CD4-positive, alpha-beta T cell treated with Interleukin-4 for 4 hours (primary cell): ENCODE measurements at regions not wholly inside any gene's neighbourhood (a gene's known extent, or its start where the extent isn't known, plus 50 kb on each side); places are given as distances from the start of the nearest gene placed in this dataset.

ENCODE experiments used
- DNase-seq: peaks from one replicate; pipeline ENCODE4 v3.0.0-alpha.2; 2020

DNA sequence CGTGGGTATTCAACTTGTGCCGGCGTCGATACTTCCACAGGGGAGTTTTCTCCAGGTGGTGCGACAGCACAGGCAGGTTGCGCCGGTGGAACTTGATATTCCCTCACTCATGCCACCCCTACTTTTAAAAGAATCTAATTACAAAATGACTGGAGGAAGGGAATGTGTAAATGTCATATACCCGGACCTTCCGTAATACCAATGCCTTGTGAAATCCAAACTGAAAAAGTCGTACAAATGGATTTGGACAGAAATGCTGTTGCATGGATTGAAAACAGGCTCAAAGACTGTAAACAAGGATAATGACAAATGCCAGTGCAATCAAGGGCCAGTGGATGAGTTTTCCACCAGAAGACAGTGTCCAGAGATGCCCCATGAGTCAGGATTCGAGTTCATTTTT, 235.3 kb upstream of the USP25 start:
- no peak for DNase-seq

GRCh38 chr21:15495965-15496364, 233.8 kb upstream of the USP25 start:
- DNase-seq = no peak

GRCh38 chr21:15496911-15497310, 232.9 kb upstream of the USP25 start:
- no peak for DNase-seq

GRCh38 chr21:15498455-15498854, 231.3 kb upstream of the USP25 start:
- no peak for DNase-seq

DNA sequence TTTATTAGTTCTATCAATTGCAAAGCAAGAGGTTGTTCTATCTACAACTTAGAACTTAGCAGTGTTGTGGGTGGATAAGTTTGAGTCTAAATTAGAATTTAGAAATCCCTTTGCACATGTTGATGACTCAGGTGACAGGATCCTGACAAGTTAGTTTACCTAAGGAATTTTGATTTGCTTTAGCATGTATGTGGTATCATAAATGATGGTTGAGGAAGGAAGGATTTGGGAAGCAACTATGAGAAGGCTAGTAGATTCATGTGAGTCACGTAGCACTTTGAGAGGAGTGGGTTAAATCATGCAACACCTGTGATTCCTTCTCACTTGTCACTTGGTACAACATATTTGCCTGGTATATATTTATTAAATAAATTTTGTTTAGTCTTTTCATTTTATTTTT, 223.7 kb upstream of the USP25 start:
- DNase-seq = no peak

GRCh38 chr21:15508554-15508953, 221.2 kb upstream of the USP25 start:
- peak; percentile 15 for DNase-seq

- peak; percentile 74 for DNase-seq
Measured at GRCh38 chr21:15514073-15514946, 215.5 kb upstream of the USP25 start.

DNA sequence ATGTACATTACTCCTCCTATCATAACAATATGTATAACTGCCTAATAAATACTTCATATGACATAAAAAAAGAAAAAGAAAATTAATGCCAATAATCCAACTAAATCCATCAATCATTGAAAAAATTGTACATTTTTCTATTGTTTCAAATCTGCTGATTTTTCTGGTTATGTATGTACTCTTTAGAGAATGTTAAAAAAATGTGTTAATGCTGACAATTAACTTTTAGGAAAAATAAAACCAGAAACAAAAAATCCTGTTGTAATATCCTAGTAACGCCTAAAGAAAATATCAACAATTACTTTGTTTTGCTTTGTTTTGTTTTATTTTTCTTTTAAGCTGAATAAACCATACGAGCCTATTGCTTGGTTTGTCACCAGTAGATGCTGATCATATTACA, 213.9 kb upstream of the USP25 start:
- no peak for DNase-seq

GRCh38 chr21:15517394-15517793, 212.4 kb upstream of the USP25 start:
- DNase-seq = no peak

DNA sequence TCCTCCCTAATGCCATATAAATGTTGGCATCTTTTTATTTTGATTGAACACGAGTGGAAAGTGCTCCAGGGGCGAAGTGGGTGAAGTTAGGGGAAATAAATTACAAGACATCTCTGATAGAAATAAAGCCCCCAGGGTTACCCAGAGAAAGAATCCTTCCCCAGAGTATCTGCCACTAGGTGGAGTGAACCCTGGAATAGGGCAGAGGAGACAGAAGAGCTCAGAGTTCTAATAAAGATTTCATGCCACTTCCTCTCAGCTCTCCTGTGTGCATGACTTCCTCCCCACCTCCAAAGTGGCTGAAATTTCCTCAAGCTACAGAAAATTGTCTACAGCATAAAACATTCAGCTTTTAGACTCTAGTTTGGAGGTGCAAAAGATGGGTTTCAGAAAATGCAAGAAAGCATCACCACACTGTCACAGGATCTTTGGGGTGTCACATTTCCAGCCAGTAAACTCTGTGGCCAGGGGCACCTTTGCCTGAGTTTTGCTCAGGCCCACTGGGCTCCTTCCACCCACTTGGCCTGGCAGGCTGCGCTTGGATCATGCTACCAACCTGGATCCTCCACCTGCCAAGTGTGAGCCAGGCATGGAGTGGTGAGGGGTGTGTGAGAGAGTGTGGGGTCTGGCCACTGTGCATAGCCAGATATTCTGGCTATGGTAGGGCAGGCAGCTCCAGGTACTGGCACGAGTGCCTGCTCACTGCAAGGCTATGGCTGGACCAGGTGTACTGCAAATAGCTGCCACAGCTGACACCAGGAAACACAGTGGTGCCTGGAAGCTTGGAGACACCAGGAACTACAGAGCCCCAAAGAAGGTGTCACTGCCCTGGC, 208.8 kb upstream of the USP25 start:
- DNase-seq = peak; percentile 5

GRCh38 chr21:15521644-15522001, 208.2 kb upstream of the USP25 start:
- DNase-seq = no peak

GRCh38 chr21:15522148-15522547, 207.6 kb upstream of the USP25 start:
- DNase-seq = no peak

GRCh38 chr21:15524855-15525254, 204.9 kb upstream of the USP25 start:
- no peak for DNase-seq

DNA sequence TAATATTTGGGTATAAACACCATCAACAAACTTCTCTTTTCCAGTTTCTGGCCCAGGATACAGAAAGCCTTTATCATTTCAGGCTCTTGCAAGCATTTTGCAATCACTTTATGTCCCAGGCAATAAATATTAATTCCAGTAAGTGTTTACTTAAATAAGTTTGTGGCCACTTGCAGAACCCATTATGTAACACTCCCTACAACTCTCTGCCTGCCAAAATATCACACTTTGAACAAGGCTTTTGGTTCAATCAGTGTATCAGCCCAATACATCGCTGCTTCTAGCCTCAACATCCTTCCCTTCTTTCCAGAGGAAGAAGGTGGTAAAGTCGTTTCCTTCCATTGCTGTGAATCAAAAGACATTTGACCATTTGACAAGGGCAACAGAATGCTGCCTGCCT, 203.0 kb upstream of the USP25 start:
- peak; percentile 1 for DNase-seq

DNA sequence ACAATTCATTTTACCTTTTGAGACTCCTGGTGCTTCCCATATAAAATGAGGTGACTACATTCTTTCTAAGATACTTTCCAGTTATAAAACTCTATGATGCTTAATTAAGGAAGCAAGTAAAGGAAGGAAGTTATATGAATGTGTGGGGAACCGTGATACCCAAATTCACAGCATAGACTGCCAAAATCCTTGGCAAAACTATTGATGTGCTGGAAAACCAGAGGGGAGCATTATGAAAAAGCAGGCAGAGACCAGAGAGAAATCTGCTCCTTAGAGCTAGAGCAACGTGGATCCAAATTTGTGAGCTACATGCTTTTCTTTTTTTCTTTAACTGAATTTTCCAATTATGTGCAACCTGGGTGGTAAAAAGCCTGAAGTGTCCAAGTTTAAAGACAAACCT, 201.4 kb upstream of the USP25 start:
- no peak for DNase-seq

DNA sequence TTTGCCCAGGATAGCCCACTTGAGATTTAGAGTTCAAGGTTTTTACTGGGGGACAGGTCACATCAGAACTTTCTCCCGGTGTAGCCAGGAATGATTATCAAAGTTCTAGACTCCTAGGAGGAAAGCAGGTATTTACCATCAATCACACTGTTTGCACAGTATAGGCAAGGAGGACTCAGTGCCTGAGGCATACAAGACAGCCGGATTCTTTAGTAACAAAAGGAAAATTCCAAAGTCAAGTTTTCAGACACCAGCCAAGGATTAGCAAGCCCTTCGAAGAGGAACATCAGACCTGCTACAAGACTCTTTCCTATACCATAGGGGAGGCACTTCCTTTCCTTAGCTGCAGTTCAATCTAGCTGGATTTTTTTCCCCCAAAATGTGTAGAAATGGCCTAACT, 197.8 kb upstream of the USP25 start:
- DNase-seq = no peak

- DNase-seq = no peak
Measured at GRCh38 chr21:15533618-15534017, 196.2 kb upstream of the USP25 start.

DNA sequence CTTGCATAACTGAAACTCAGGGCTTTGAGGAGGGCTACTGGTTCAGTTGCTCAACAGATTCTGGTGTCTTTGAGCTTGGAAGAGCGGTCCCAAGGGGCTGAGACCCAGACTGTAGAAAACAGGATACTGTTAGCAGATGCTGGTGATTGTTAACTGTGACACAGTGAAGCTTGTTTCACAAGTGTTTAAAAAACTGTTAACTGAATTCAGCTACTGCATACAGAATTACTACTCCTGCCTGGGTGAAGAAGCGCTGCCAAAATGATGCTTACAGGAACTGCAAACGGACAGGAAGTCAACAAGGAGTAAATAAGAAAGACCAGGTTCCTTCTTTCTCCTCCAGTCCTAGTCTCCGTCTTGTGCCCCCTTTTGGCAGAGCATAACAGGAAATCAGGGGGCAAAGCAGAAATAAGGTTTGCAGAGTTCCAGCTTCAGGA, 195.3 kb upstream of the USP25 start:
- DNase-seq = no peak

DNA sequence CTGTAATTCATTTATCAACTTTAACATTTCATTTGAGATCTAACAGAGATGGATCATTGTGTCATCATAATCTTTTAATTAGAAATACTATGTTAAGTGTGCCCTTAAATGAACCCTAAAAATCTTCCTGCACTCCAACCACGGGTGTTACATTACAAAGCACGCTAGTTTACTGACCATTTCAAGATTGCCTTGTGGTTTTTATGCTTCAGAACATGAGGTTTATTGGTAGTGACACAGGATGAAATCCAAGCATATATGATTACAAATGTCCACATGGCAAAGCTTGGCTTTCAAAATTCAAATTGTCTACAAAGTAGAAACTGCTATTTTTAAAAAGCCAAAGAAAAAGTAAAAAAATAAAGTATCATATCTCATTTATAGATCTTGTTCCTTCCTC, 190.4 kb upstream of the USP25 start:
- no peak for DNase-seq

GRCh38 chr21:15543473-15543872, 186.3 kb upstream of the USP25 start:
- no peak for DNase-seq

- no peak for DNase-seq
Measured at GRCh38 chr21:15549671-15550070, 180.1 kb upstream of the USP25 start.

DNA sequence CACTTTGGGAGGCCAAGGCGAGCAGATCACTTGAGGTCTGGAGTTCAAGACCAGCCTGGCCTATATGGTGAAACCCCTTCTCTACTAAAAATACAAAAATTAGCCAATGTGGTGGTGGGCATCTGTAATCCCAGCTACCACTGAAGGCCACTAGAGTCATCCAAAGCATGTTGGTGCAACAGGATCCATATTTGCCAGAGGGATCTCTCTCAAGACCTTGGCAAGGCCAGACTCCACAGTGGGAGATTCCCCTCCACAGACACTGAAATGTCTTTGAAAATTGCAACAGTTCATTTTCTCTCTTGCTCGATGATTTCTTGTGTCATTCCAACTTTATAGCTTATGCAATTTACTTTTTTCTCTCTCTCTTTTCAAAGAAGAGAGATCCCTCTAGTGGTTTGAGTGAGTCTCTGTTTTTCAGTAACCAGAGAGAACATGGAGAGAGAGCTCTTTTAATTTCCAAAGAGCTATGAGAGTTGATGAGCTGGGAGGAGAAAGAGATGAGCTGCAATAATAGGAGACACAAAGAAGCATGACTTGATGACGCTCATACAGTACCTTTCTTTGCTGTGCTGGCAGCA, 176.8 kb upstream of the USP25 start:
- peak; percentile 11 for DNase-seq

DNA sequence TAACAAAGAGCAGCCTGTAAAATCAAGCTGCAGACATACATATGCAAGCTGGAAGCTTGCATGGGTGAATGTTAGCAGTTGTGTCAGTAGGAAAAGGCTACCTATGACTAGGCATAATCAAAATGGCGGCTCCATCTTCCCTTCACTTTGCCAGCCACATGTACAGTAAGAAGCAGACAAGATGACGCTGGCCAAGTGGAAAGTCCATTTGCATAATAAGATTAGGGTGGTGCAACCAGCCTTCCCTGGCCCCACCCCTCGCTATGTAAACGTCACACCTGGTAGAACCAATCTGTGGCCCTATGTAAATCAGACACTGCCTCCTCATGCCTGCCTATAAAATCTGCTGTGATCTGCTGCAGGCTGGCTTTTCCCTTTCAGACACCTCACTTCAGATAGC, 171.9 kb upstream of the USP25 start:
- no peak for DNase-seq

DNA sequence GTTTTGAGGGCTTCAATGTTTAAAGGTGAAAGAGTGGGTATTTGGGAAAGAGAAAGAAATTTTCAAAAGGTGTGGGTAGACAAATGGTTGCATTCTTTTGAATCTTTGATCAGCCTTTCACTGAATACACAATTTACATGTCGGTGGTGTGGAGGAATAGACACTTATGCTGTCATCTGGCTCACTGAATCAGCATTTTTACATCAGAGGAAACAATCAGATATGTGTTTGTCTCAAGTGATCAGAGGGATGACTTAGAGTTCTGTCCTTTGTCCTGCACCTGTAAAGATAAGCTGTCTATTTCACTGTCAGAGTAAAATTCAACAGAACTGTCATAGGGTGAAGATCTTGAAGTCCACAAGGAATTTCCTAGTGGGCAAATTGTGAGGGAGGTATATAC, 170.9 kb upstream of the USP25 start:
- no peak for DNase-seq
